NOMO-1 (cell line): ENCODE measurements at regions not wholly inside any gene's neighbourhood (a gene's known extent, or its start where the extent isn't known, plus 50 kb on each side); places are given as distances from the start of the nearest gene placed in this dataset.
A peak's percentile ranks its signal among the peaks of the same experiment; 100 is the strongest.
"Not testable (repeated sequence)": the region's sequence is repeated elsewhere in the genome, so short reads cannot be mapped to it uniquely, and the experiment has no call there.

ENCODE experiments used
- DNase-seq, 2 experiments: peaks; one replicate each; lab custom pipeline; 2025; ENCODE audit not compliant: unreplicated experiment in 2 of 2; lab: John Stamatoyannopoulos, UW

DNA sequence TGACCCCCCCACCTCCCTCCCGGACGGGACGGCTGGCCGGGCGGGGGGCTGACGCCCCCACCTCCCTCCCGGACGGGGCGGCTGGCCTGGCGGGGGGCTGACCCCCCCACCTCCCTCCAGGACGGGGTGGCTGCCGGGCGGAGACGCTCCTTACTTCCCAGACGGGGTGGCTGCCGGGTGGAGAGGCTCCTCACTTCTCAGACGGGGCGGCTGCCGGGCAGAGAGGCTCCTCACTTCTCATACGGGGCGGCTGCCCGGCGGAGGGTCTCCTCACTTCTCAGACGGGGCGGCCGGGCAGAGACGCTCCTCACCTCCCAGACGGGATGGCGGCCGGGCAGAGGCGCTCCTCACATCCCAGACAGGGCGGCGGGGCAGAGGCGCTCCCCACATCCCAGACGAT, 84.7 kb downstream of the OR2B2 start:
- DNase-seq = not testable (repeated sequence)

GRCh38 chr6:27826612-27826985, 85.6 kb downstream of the OR2B2 start:
- not testable (repeated sequence) for DNase-seq

- DNase-seq = not testable (repeated sequence)
These were observed 86.2 kb downstream of the OR2B2 start for GRCh38 chr6:27825848-27826611.

GRCh38 chr6:27825025-27825793, 87.0 kb downstream of the OR2B2 start:
- peak in 1 of 2 experiments; percentile 25 for DNase-seq

DNA sequence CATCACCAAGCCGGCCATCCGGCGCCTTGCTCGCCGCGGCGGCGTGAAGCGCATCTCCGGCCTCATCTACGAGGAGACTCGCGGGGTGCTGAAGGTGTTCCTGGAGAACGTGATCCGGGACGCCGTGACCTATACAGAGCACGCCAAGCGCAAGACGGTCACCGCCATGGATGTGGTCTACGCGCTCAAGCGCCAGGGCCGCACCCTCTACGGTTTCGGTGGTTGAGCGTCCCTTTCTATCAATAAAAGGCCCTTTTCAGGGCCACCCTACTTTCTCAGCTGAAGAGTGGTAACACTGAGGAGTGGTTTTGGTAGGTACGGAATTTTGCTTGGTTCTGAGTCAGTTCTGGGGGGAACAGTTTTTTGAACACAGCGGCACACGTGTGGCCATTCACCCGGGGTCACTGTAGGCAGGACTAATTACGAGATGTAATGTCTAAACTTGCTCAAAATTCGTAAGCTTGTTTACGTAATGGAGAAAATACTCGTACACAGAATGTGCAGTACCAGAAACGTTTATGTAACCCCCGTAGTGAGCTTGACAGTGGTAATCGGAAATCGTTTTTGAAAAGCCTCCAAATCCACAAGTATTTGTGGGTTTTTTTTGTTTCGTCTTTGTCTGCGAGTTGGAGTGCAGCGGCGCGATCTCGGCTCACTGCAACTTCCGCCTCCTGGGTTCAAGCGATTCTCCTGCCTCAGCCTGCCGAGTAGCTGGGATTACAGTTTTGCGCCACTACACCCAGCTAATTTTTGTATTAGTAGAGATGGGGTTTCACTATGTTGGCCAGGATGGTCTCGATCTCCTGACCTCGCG, 87.8 kb downstream of the OR2B2 start:
- peak; percentile 32 to 63 for DNase-seq

GRCh38 chr6:27823714-27824210, 88.4 kb downstream of the OR2B2 start:
- DNase-seq = peak; percentile 45 to 56

- DNase-seq = no peak
These were observed 95.3 kb downstream of the OR2B2 start for GRCh38 chr6:27816906-27817305.

DNA sequence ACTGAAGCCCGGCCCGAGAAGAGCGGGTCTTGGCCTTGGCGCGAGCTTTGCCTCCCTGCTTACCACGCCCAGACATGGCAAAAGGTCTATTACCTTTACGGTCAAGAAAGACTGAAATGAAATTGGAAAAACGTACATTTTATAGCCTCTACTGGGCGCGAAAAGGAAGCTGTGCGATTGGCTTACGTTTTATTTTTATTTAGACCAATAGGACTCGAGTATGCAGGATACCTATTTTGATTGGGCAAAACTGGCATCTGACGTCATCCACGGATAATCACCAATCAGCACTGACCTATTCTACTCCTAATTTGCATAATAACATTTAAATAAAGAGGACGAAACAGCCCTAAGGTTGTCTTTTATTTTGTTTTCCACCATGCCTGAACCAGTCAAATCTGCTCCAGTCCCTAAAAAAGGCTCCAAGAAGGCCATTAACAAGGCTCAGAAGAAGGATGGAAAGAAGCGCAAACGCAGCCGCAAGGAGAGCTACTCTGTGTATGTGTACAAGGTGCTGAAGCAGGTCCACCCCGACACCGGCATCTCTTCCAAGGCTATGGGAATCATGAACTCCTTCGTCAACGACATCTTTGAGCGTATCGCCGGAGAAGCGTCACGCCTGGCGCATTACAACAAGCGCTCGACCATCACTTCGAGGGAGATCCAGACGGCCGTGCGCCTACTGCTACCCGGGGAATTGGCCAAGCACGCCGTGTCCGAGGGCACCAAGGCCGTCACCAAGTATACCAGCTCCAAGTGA, 97.4 kb downstream of the OR2B2 start:
- peak; percentile 77 to 89 for DNase-seq

DNA sequence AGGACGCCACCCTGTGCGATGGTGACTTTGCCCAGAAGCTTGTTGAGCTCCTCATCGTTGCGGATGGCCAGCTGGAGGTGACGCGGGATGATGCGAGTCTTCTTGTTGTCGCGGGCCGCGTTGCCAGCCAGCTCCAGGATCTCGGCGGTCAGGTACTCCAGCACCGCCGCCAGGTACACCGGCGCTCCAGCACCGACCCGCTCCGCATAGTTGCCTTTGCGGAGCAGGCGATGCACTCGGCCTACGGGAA, 97.9 kb downstream of the OR2B2 start:
- not testable (repeated sequence) for DNase-seq

- DNase-seq = peak in 1 of 2 experiments; percentile 29
These were observed 99.2 kb downstream of the OR2B2 start for GRCh38 chr6:27812805-27813492.

GRCh38 chr6:27812078-27812804, 100.0 kb downstream of the OR2B2 start:
- no peak for DNase-seq

DNA sequence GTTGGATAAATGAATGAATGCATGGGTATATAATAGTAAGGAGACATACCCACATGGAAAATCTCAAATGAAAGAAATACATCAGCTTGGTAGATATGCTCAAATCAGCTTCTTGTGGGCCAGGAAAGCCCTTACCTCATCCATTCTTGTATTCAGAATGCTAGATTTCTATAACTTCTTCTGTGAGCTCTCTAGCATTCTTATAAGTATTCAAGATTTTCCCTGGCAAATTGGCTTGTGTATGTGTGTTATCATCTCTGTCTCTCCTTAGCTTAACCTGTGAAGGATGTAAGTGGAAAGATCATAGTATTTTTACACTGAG, 100.8 kb downstream of the OR2B2 start:
- DNase-seq = no peak

GRCh38 chr6:27810768-27811450, 101.3 kb downstream of the OR2B2 start:
- peak; percentile 46 to 50 for DNase-seq

GRCh38 chr6:27809939-27810767, 102.0 kb downstream of the OR2B2 start:
- DNase-seq = peak; percentile 92 to 95

GRCh38 chr6:27809067-27809938, 102.9 kb downstream of the OR2B2 start:
- DNase-seq = no peak

GRCh38 chr6:27808242-27809066, 103.7 kb downstream of the OR2B2 start:
- peak; percentile 25 to 62 for DNase-seq
